ENCODE measurements at regions not wholly inside any gene's neighbourhood (a gene's known extent, or its start where the extent isn't known, plus 50 kb on each side); places are given as distances from the start of the nearest gene placed in this dataset.

DNA sequence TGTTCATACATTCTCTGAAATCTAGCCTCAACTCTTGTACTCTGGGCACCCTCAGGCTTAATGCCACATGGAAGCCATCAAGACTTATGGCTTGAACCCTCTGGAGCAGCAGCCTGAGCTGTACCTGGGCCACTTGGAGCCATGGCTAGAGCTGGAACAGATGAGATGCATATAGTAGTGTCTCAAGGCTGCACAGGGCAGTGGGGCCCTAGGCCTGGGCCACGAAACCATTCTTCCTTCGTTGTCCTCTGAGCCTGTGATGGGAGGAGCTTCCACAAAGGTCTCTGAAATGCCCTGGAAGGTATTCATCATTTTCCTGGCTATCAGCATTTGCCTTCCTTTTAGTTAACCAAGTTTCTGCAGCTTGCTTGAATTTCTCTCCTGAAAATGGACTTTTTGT is 1427.2 kb upstream of the PCDH10 start:
- no peak for TF ChIP-seq CTCF (IDR thresholded peaks at IDR 0.05; ENCODE audit: poor library complexity)
- TF ChIP-seq EZH2 (IDR thresholded peaks at IDR 0.05; ENCODE audit: borderline replicate concordance), result no peak

Measured in hepatocyte (in vitro differentiated cells).